HFFc6 (cell line): ENCODE measurements at regions not wholly inside any gene's neighbourhood (a gene's known extent, or its start where the extent isn't known, plus 50 kb on each side); places are given as distances from the start of the nearest gene placed in this dataset.

ENCODE experiments used
- DNase-seq: peaks from one replicate; pipeline ENCODE4 v3.0.0-alpha.2; 2018
- H3K27ac Mint-ChIP-seq: 2 replicates; pipeline ENCODE4 v1.8.0; 2020; ENCODE audit warnings: mild to moderate bottlenecking, mixed read lengths
- H3K27me3 Mint-ChIP-seq: 2 replicates; pipeline ENCODE4 v1.8.0; 2021; ENCODE audit warnings: mild to moderate bottlenecking, moderate library complexity, mixed read lengths; ENCODE audit not compliant: insufficient read depth
- H3K36me3 Mint-ChIP-seq: 2 replicates; pipeline ENCODE4 v1.8.0; 2021; ENCODE audit warnings: low read depth, mixed read lengths
- H3K4me1 Mint-ChIP-seq: 2 replicates; pipeline ENCODE4 v1.8.0; 2020; ENCODE audit warnings: low read depth, mixed read lengths
- H3K4me3 Mint-ChIP-seq: 2 replicates; pipeline ENCODE4 v1.8.0; 2020; ENCODE audit warnings: mild to moderate bottlenecking, moderate library complexity, mixed read lengths
- H3K9me3 Mint-ChIP-seq: 2 replicates; pipeline ENCODE4 v1.8.0; 2020; ENCODE audit warnings: mild to moderate bottlenecking, mixed read lengths
- TF ChIP-seq, protein P1 (sequence below): fragments of 200-600 bp; sonication (generic); IDR thresholded peaks from 2 replicates; pipeline ENCODE4 v1.5.0; 2021; ENCODE audit warnings: antibody characterized with exemption, mild to moderate bottlenecking

DNA sequence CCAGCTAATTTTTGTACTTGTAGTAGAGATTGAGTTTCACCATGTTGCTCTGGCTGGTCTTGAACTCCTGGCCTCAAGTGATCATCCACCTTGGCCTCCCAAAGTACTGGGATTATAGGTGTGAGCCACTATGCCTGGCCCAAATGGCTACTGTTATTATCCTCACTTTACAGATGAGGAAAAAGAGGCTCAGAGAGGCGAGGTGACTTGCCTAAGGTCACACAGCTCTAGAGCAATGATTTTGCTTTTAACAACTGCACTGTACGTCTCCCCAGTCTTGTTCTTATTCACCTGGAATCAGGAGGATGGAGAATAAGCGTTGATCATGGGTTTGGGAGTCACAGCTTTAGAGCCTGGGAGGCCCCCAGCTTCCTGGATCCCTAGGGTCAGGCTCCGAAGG, 69.8 kb upstream of the NCOR2 start:
- Mint-ChIP-seq H3K27ac (no peak overlapping the region; the same call in 1 of the 2 replicates), H3K36me3 (peaks cover 24% of the 10 kb centered on the region), H3K4me3 (no peak overlapping the region), H3K4me1 (peaks cover 47% of the 10 kb centered on the region), H3K9me3 (peaks cover 34% of the 10 kb centered on the region), H3K27me3 (peaks cover 6% of the 10 kb centered on the region; the same call in 1 of the 2 replicates)
- TF ChIP-seq, protein P1, sequence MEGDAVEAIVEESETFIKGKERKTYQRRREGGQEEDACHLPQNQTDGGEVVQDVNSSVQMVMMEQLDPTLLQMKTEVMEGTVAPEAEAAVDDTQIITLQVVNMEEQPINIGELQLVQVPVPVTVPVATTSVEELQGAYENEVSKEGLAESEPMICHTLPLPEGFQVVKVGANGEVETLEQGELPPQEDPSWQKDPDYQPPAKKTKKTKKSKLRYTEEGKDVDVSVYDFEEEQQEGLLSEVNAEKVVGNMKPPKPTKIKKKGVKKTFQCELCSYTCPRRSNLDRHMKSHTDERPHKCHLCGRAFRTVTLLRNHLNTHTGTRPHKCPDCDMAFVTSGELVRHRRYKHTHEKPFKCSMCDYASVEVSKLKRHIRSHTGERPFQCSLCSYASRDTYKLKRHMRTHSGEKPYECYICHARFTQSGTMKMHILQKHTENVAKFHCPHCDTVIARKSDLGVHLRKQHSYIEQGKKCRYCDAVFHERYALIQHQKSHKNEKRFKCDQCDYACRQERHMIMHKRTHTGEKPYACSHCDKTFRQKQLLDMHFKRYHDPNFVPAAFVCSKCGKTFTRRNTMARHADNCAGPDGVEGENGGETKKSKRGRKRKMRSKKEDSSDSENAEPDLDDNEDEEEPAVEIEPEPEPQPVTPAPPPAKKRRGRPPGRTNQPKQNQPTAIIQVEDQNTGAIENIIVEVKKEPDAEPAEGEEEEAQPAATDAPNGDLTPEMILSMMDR = no peak
- DNase-seq = no peak

DNA sequence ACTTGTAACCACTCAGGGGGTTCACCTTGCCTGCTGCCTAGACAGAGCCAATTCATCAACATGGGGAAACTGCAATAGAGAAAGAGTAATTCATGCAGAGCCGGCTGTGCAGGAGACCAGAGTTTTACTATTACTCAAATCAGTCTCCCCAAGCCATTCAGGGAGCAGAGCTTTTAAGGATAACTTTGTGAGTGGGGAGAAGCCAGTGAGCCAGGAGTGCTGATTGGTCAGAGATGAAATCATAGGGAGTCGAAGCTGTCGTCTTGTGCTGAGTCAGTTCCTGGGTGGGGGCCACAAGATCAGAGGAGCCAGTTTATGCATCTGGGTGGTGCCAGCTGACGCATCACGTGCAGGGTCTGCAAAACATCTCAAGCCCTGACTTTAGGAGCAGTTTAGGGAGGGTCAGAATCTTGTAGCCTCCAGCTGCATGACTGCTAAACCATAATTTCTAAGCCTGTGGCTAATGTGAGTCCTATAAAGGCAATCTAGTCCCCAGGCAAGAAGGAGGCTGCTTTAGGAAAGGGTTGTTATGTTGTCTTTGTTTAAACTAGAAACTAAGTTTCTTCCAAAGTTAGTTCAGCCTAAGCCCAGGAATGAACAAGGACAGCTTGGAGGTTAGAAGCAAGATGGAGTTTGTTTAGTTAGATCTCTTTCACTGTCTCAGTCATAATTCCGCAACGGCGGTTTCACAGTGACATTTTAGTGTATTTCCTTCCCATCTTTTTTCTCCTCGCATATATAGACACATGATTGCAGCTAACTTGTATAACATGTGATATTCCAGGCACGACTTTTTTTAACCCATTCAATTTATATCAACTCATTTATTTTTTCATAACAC, 68.9 kb upstream of the NCOR2 start:
- Mint-ChIP-seq H3K4me1 (peaks cover 47% of the 10 kb centered on the region), H3K9me3 (peaks cover 34% of the 10 kb centered on the region), H3K27ac (peak overlapping the region; percentile 52), H3K36me3 (peaks cover 24% of the 10 kb centered on the region), H3K27me3 (peaks cover 6% of the 10 kb centered on the region; the same call in 1 of the 2 replicates), H3K4me3 (peak overlapping the region; percentile 36; the same call in 1 of the 2 replicates)
- TF ChIP-seq, protein P1 = no peak
- peak; percentile 58 for DNase-seq

DNA sequence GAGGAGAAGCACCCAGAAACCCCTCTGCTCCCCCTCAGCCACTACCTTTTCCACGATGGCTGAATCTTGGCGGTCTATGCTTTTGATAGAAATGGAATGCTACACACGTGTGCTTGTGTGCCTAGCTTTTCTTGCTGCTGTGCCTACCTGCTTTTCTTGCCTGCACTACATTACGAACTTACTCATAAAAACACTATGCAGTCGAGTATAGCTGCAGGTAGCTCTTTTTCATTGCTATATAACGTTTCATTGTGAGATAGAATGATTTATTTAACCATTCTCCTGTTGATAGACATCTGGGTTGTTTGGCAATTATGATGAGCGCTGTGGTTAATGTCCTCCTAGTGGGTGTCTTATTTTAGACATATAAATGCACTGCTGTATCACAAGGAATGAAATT, 67.9 kb upstream of the NCOR2 start:
- H3K27ac Mint-ChIP-seq = no peak overlapping the region
- no peak for DNase-seq
- TF ChIP-seq, protein P1 = no peak
- peaks cover 4% of the 10 kb centered on the region; the same call in 1 of the 2 replicates for H3K27me3 Mint-ChIP-seq
- H3K36me3 Mint-ChIP-seq = peaks cover 19% of the 10 kb centered on the region
- peaks cover 28% of the 10 kb centered on the region for H3K9me3 Mint-ChIP-seq
- H3K4me3 Mint-ChIP-seq = no peak overlapping the region
- H3K4me1 Mint-ChIP-seq = peaks cover 45% of the 10 kb centered on the region

DNA sequence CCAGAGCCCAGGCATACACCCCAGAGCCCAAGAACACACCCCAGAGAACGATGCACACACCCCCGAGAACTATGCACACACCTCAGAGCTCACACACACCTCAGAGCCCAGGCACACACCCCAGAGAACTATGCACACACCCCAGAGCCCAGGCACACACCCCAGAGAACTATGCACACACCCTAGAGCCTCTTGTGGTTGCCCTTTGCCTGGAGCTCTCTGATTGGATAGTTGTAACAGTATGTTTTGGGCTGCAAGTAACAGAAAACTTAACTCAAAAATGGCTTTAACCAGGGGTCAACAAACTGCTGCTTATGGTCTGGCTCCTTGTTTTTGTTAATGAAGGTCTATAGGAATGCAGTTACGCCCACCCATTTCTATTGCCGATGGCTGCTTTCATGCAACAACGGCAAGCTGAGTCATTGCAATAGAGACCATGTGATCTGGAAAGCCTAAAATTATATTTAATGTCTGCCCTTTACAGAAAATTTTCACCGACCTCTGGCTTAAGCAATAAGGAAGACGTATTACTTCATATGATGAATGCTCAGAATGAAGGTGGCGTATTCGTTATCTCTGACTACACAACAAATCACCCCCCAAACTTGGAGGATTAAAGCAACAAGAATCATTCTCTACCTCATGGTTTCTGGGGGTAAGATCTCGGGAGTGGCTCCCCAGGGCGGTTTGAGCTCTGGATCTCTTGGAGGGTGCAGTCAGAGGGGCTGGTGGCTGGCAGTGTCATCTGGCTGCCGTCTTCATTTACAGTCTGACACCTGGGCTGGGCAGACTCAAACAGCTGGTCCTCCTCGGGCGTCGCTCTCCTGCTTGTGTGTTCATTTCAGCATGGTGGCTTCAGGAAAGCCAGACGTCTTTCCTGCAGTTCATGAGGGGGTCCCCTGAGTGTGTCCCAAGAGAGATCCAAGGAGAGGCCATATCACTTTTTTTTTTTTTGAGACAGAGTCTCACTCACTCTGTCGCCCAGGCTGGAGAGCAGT, 66.3 kb upstream of the NCOR2 start:
- Mint-ChIP-seq H3K4me1 (peaks cover 32% of the 10 kb centered on the region), H3K4me3 (no peak overlapping the region), H3K36me3 (peaks cover 5% of the 10 kb centered on the region), H3K9me3 (peaks cover 11% of the 10 kb centered on the region), H3K27me3 (no peaks in the 10 kb centered on the region), H3K27ac (no peak overlapping the region)
- DNase-seq = no peak
- TF ChIP-seq, protein P1 = no peak

DNA sequence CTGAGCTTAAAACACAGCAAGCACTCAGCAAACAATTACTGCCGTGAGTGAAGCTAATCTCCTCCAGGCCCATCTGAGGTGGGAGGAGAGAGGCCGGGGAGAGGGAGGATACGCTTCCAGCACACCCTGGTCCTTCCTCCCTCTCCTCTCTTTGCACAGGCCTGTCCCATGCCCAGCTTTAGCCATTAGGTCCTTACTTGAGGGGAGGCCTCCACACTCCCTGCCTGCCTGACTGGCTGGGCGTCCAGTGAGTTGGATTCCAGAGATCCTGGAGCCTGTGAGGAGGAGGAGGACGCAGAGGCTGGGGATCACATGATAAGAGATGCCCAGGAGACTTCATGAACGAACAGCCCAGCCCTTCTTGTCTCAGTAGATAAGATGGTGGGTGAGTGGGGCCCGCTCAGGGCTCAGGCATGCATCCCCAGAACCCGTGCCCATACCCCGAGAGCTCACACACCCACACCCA, 65.1 kb upstream of the NCOR2 start:
- TF ChIP-seq, protein P1 = no peak
- DNase-seq = no peak
- H3K27me3 Mint-ChIP-seq = no peaks in the 10 kb centered on the region
- H3K27ac Mint-ChIP-seq = no peak overlapping the region
- H3K9me3 Mint-ChIP-seq = peaks cover 6% of the 10 kb centered on the region
- H3K36me3 Mint-ChIP-seq = peaks cover 5% of the 10 kb centered on the region
- peaks cover 32% of the 10 kb centered on the region for H3K4me1 Mint-ChIP-seq
- no peak overlapping the region for H3K4me3 Mint-ChIP-seq
